H9 (cell line): ENCODE measurements at regions not wholly inside any gene's neighbourhood (a gene's known extent, or its start where the extent isn't known, plus 50 kb on each side); places are given as distances from the start of the nearest gene placed in this dataset.

Source experiments
- DNase-seq: peaks from one replicate; pipeline ENCODE4 v3.0.0-alpha.2; 2017
- H2AFZ ChIP-seq: one replicate; pipeline ENCODE4 v1.6.1; 2013; ENCODE audit warnings: mild to moderate bottlenecking, low read length, control low read depth, moderate library complexity
- H2AK5ac ChIP-seq: 2 replicates; pipeline ENCODE4 v1.6.1; 2013; ENCODE audit warnings: low read length, control low read depth, mixed read lengths; ENCODE audit not compliant: insufficient read length
- H2BK120ac ChIP-seq: one replicate; pipeline ENCODE4 v1.6.1; 2013; ENCODE audit warnings: low read depth, mild to moderate bottlenecking, low read length, control low read depth, inconsistent platforms; ENCODE audit not compliant: poor library complexity, severe bottlenecking
- H2BK12ac ChIP-seq: 2 replicates; pipeline ENCODE4 v1.6.1; 2013; ENCODE audit warnings: low read length, control low read depth, mixed read lengths, low read depth; ENCODE audit not compliant: insufficient read length
- H2BK15ac ChIP-seq: 2 replicates; pipeline ENCODE4 v1.6.1; 2013; ENCODE audit warnings: low read depth, low read length, control low read depth
- H2BK20ac ChIP-seq: one replicate; pipeline ENCODE4 v1.6.1; 2013; ENCODE audit warnings: low read depth, mild to moderate bottlenecking, low read length, control low read depth, inconsistent platforms; ENCODE audit not compliant: poor library complexity, severe bottlenecking
- H2BK5ac ChIP-seq: 2 replicates; pipeline ENCODE4 v1.6.1; 2013; ENCODE audit warnings: low read length, control low read depth, mixed read lengths; ENCODE audit not compliant: insufficient read length
- H3K14ac ChIP-seq: 2 replicates; pipeline ENCODE4 v1.6.1; 2013; ENCODE audit warnings: low read length, control low read depth; ENCODE audit not compliant: insufficient read depth
- H3K18ac ChIP-seq: 2 replicates; pipeline ENCODE4 v1.6.1; 2013; ENCODE audit warnings: low read depth, mild to moderate bottlenecking, mixed read lengths, low read length, control low read depth; ENCODE audit not compliant: insufficient read length
- H3K23ac ChIP-seq: 2 replicates; pipeline ENCODE4 v1.6.1; 2013; ENCODE audit warnings: low read length, control low read depth, mixed read lengths, low read depth; ENCODE audit not compliant: insufficient read length
- H3K23me2 ChIP-seq: 2 replicates; pipeline ENCODE4 v1.6.1; 2013; ENCODE audit warnings: low read depth, mild to moderate bottlenecking, mixed read lengths, low read length, control low read depth; ENCODE audit not compliant: insufficient read length, poor library complexity, severe bottlenecking
- H3K27ac ChIP-seq: 2 replicates; pipeline ENCODE4 v1.5.1; 2013; ENCODE audit warnings: low read length, control low read depth, mixed read lengths, low read depth; ENCODE audit not compliant: insufficient read length
- H3K27me3 ChIP-seq: 2 replicates; pipeline ENCODE4 v1.6.1; 2013; ENCODE audit warnings: low read length, control low read depth, inconsistent platforms; ENCODE audit not compliant: insufficient read depth
- H3K4ac ChIP-seq: 2 replicates; pipeline ENCODE4 v1.6.1; 2013; ENCODE audit warnings: low read depth, mild to moderate bottlenecking, control low read depth, inconsistent platforms, low read length, moderate library complexity
- H3K4me1 ChIP-seq: 2 replicates; pipeline ENCODE4 v1.6.1; 2013; ENCODE audit warnings: low read length, control low read depth, inconsistent platforms; ENCODE audit not compliant: insufficient read depth
- H3K4me2 ChIP-seq: 2 replicates; pipeline ENCODE4 v1.6.1; 2013; ENCODE audit warnings: low read length, control low read depth, mixed read lengths; ENCODE audit not compliant: insufficient read length, insufficient read depth
- H3K56ac ChIP-seq: 2 replicates; pipeline ENCODE4 v1.6.1; 2013; ENCODE audit warnings: low read depth, mild to moderate bottlenecking, mixed read lengths, low read length, control low read depth; ENCODE audit not compliant: insufficient read length
- H3K79me1 ChIP-seq: 2 replicates; pipeline ENCODE4 v1.6.1; 2013; ENCODE audit warnings: low read depth, mild to moderate bottlenecking, moderate library complexity, low read length, control low read depth, inconsistent platforms; ENCODE audit not compliant: insufficient read depth, poor library complexity, severe bottlenecking
- H3K79me2 ChIP-seq: 2 replicates; pipeline ENCODE4 v1.6.1; 2013; ENCODE audit warnings: low read length, control low read depth, inconsistent platforms; ENCODE audit not compliant: insufficient read depth
- H3K9ac ChIP-seq: 2 replicates; pipeline ENCODE4 v1.6.1; 2013; ENCODE audit warnings: low read length, control low read depth, mixed read lengths; ENCODE audit not compliant: insufficient read length; ENCODE audit errors: extremely low read depth
- H3K9me3 ChIP-seq: one replicate; pipeline ENCODE4 v1.6.1; 2013; ENCODE audit warnings: low read depth, low read length, inconsistent platforms; ENCODE audit not compliant: control insufficient read depth
- H3T11ph ChIP-seq: one replicate; pipeline ENCODE4 v1.6.1; 2013; ENCODE audit warnings: mild to moderate bottlenecking, low read length, control low read depth, inconsistent platforms
- H4K20me1 ChIP-seq: one replicate; pipeline ENCODE4 v1.6.1; 2013; ENCODE audit not compliant: control insufficient read depth, insufficient read length, insufficient read depth
- H4K5ac ChIP-seq: 2 replicates; pipeline ENCODE4 v1.6.1; 2013; ENCODE audit warnings: low read depth, mild to moderate bottlenecking, mixed read lengths, low read length, control low read depth; ENCODE audit not compliant: insufficient read length
- H4K8ac ChIP-seq: replicated peaks from 2 replicates; pipeline ENCODE4 v1.6.1; 2013; ENCODE audit warnings: low read length, control low read depth, mixed read lengths, low read depth; ENCODE audit not compliant: insufficient read length
- H4K91ac ChIP-seq: 2 replicates; pipeline ENCODE4 v1.6.1; 2013; ENCODE audit warnings: low read depth, mild to moderate bottlenecking, moderate library complexity, mixed read lengths, low read length, control low read depth; ENCODE audit not compliant: insufficient read length
- H3K27ac Mint-ChIP-seq, 3 experiments: 2 replicates in 2 of 3; 3 replicates in 1 of 3; pipeline ENCODE4 v1.8.0; 2020 to 2021; ENCODE audit warnings: mixed read lengths in 3 of 3, mild to moderate bottlenecking in 1 of 3, moderate library complexity in 1 of 3
- H3K27me3 Mint-ChIP-seq: 2 replicates; pipeline ENCODE4 v1.8.0; 2021; ENCODE audit warnings: low read depth, mild to moderate bottlenecking, moderate library complexity, mixed read lengths
- H3K36me3 Mint-ChIP-seq, 3 experiments: 2 replicates in 2 of 3; 3 replicates in 1 of 3; pipeline ENCODE4 v1.8.0; 2020 to 2021; ENCODE audit warnings: low read depth in 3 of 3, mixed read lengths in 3 of 3; ENCODE audit not compliant: insufficient read depth in 1 of 3
- H3K4me1 Mint-ChIP-seq, 2 experiments: 2 replicates each; pipeline ENCODE4 v1.8.0; 2020; ENCODE audit warnings: mixed read lengths in 2 of 2
- H3K4me3 Mint-ChIP-seq, 2 experiments: 2 replicates in 1 of 2; 3 replicates in 1 of 2; pipeline ENCODE4 v1.8.0; 2020 to 2021; ENCODE audit warnings: mild to moderate bottlenecking in 2 of 2, mixed read lengths in 2 of 2, moderate library complexity in 1 of 2
- H3K9me3 Mint-ChIP-seq, 2 experiments: 2 replicates in 1 of 2; 3 replicates in 1 of 2; pipeline ENCODE4 v1.8.0; 2020; ENCODE audit warnings: mild to moderate bottlenecking in 2 of 2, mixed read lengths in 2 of 2, moderate library complexity in 1 of 2
- WGBS: extraction: QIAGEN DNeasy Blood & Tissue Kit; methylation state at CpG from one replicate; pipeline ENCODE4 v1.1.7; 2013; ENCODE audit warnings: missing lambda C conversion rate, low lambda C conversion rate, mixed read lengths; ENCODE audit not compliant: insufficient read length; ENCODE audit errors: extremely low coverage; 5-methylcytosine and 5-hydroxymethylcytosine counted together
- TF ChIP-seq, protein P1 (sequence below): fragments of 200-600 bp; sonication (generic); conservative IDR thresholded peaks from 3 replicates; pipeline ENCODE4 v1.8.0; 2021; ENCODE audit warnings: antibody characterized with exemption, mild to moderate bottlenecking

- Mint-ChIP-seq H3K36me3 (no peaks in the 10 kb centered on the region; a peak in 1 of 7 replicates), H3K4me3 (no peak overlapping the region), H3K27me3 (peaks cover 13% of the 10 kb centered on the region), H3K4me1 (no peaks in the 10 kb centered on the region), H3K27ac (peak overlapping the region in 1 of 3 experiments; percentile 68; a peak in 1 of 7 replicates), H3K9me3 (no peaks in the 10 kb centered on the region)
- no peak overlapping the region for H3K14ac ChIP-seq
- no peak overlapping the region for H2BK20ac ChIP-seq
- H3K27me3 ChIP-seq: no peaks in the 10 kb centered on the region; the same call in 1 of the 2 replicates
- H3K4me1 ChIP-seq: no peaks in the 10 kb centered on the region
- H2AK5ac ChIP-seq: no peak overlapping the region
- H4K91ac ChIP-seq: no peak overlapping the region
- no peak overlapping the region for H2BK15ac ChIP-seq
- no peak for DNase-seq
- no peak overlapping the region for H2BK120ac ChIP-seq
- H3K56ac ChIP-seq: no peak overlapping the region
- H4K20me1 ChIP-seq: no peaks in the 10 kb centered on the region
- no CpG with 5 or more reads among the region's 3 CpGs for WGBS
- H2BK5ac ChIP-seq: no peak overlapping the region
- H3K9me3 ChIP-seq: no peaks in the 10 kb centered on the region
- no peak overlapping the region for H3K9ac ChIP-seq
- H2BK12ac ChIP-seq: no peak overlapping the region
- no peak overlapping the region for H3K4ac ChIP-seq
- no peak overlapping the region for H4K5ac ChIP-seq
- H3K18ac ChIP-seq: no peak overlapping the region
- H3K23me2 ChIP-seq: no peaks in the 10 kb centered on the region
- no peak overlapping the region for H3K27ac ChIP-seq
- no peak overlapping the region for H3K23ac ChIP-seq
- H3K4me2 ChIP-seq: no peak overlapping the region
- H3K79me2 ChIP-seq: no peaks in the 10 kb centered on the region
- no peaks in the 10 kb centered on the region for H3K79me1 ChIP-seq
- TF ChIP-seq, protein P1, sequence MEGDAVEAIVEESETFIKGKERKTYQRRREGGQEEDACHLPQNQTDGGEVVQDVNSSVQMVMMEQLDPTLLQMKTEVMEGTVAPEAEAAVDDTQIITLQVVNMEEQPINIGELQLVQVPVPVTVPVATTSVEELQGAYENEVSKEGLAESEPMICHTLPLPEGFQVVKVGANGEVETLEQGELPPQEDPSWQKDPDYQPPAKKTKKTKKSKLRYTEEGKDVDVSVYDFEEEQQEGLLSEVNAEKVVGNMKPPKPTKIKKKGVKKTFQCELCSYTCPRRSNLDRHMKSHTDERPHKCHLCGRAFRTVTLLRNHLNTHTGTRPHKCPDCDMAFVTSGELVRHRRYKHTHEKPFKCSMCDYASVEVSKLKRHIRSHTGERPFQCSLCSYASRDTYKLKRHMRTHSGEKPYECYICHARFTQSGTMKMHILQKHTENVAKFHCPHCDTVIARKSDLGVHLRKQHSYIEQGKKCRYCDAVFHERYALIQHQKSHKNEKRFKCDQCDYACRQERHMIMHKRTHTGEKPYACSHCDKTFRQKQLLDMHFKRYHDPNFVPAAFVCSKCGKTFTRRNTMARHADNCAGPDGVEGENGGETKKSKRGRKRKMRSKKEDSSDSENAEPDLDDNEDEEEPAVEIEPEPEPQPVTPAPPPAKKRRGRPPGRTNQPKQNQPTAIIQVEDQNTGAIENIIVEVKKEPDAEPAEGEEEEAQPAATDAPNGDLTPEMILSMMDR: no peak
- H3T11ph ChIP-seq: no peak overlapping the region
- H4K8ac ChIP-seq: no peak overlapping the region
- H2AFZ ChIP-seq: no peak overlapping the region
Measured at GRCh38 chr7:131674131-131674530, 117.7 kb upstream of the PODXL start.
